PC-9 (cell line): ENCODE measurements at regions not wholly inside any gene's neighbourhood (a gene's known extent, or its start where the extent isn't known, plus 50 kb on each side); places are given as distances from the start of the nearest gene placed in this dataset.

Experiments used
- BruUV-seq: library from RNA; stranded (reverse); fragments of 400-500 nt; replicated peaks from 2 replicates; lab custom pipeline; 2021; lab: Mats Ljungman, UMichigan
- CTCF ChIA-PET: fragments of 300-600 bp; sonication (Branson Sonifier 250); formaldehyde crosslinking; loops from one replicate; lab custom pipeline; 2022; ENCODE audit warnings: antibody characterized with exemption; lab: Charles Lee
- POLR2A ChIA-PET: fragments of 300-600 bp; sonication (Branson Sonifier 250); formaldehyde crosslinking; loops from one replicate; lab custom pipeline; 2022; ENCODE audit warnings: antibody characterized with exemption; ENCODE audit not compliant: unreplicated experiment; lab: Charles Lee
- DNase-seq, 2 experiments: peaks; one replicate each; pipeline versions ENCODE4 v3.0.0 to v3.0.0-alpha.2; 2015 to 2022; ENCODE audit warnings: mixed read lengths in 1 of 2
- H2AFZ ChIP-seq: fragments of 200-600 bp; sonication (generic); 2 replicates; pipeline ENCODE4 v1.8.1; 2017; ENCODE audit warnings: antibody characterized with exemption
- H3F3A ChIP-seq: fragments of 200-600 bp; sonication (generic); 2 replicates; pipeline ENCODE4 v1.8.1; 2017; ENCODE audit warnings: antibody characterized with exemption, mild to moderate bottlenecking, low read depth; ENCODE audit not compliant: insufficient read depth
- H3K27ac ChIP-seq: fragments of 200-600 bp; sonication (generic); 2 replicates; pipeline ENCODE4 v1.6.1; 2016; ENCODE audit warnings: mixed run types
- H3K27me3 ChIP-seq: fragments of 200-600 bp; sonication (generic); 2 replicates; pipeline ENCODE4 v1.6.1; 2016; ENCODE audit warnings: low read depth, mixed run types; ENCODE audit not compliant: insufficient read depth
- H3K36me3 ChIP-seq: fragments of 200-600 bp; sonication (generic); 2 replicates; pipeline ENCODE4 v1.6.1; 2016; ENCODE audit warnings: low read depth, mixed run types
- H3K4me1 ChIP-seq: fragments of 200-600 bp; sonication (generic); replicated peaks from 2 replicates; pipeline ENCODE4 v1.6.1; 2016; ENCODE audit warnings: mixed run types; ENCODE audit not compliant: insufficient read depth
- H3K4me2 ChIP-seq: fragments of 200-600 bp; sonication (generic); 2 replicates; pipeline ENCODE4 v1.6.1; 2017; ENCODE audit warnings: mixed run types
- H3K4me3 ChIP-seq: fragments of 200-600 bp; sonication (generic); 2 replicates; pipeline ENCODE4 v1.6.1; 2016; ENCODE audit warnings: mixed run types
- H3K79me2 ChIP-seq: fragments of 200-600 bp; sonication (generic); 2 replicates; pipeline ENCODE4 v1.6.1; 2017; ENCODE audit warnings: low read depth, mixed run types
- H3K9me2 ChIP-seq: fragments of 200-600 bp; sonication (generic); 2 replicates; pipeline ENCODE4 v1.8.1; 2017; ENCODE audit warnings: mild to moderate bottlenecking; ENCODE audit not compliant: insufficient read depth
- H3K9me3 ChIP-seq: fragments of 200-600 bp; sonication (generic); 2 replicates; pipeline ENCODE4 v1.8.1; 2016; ENCODE audit warnings: low read depth; ENCODE audit not compliant: insufficient read depth
- H4K20me1 ChIP-seq: fragments of 200-600 bp; sonication (generic); 2 replicates; pipeline ENCODE4 v1.8.1; 2017; ENCODE audit not compliant: insufficient read depth
- EZH2 ChIP-seq: fragments of 200-600 bp; sonication (generic); IDR thresholded peaks from 2 replicates; pipeline ENCODE4 v1.8.0; 2017; ENCODE audit warnings: antibody characterized with exemption, low read depth
- intact Hi-C: fragments of 100-400 bp; cut with micrococcal nuclease; formaldehyde crosslinking; loops from one replicate; pipeline ENCODE4 v1.10.0; 2022; ENCODE audit not compliant: unreplicated experiment
- TF ChIP-seq, protein P1 (sequence below): fragments of 200-600 bp; sonication (generic); conservative IDR thresholded peaks from 2 replicates; pipeline ENCODE4 v1.6.1; 2017; ENCODE audit warnings: mixed run types, antibody characterized with exemption, mild to moderate bottlenecking, moderate library complexity

- no peaks in the 10 kb centered on the region for H4K20me1 ChIP-seq
- no peaks in the 10 kb centered on the region for H3K9me2 ChIP-seq
- BruUV-seq: no TSS peak
- H3K79me2 ChIP-seq: no peaks in the 10 kb centered on the region
- H3K9me3 ChIP-seq: no peaks in the 10 kb centered on the region
- no peaks in the 10 kb centered on the region for H3F3A ChIP-seq
- no peak for DNase-seq
- no peaks in the 10 kb centered on the region for H3K27me3 ChIP-seq
- H3K4me2 ChIP-seq: no peak overlapping the region
- CTCF ChIA-PET: no interaction called here
- no peaks in the 10 kb centered on the region for H3K4me1 ChIP-seq
- no peaks in the 10 kb centered on the region for H3K36me3 ChIP-seq
- TF ChIP-seq, protein P1, sequence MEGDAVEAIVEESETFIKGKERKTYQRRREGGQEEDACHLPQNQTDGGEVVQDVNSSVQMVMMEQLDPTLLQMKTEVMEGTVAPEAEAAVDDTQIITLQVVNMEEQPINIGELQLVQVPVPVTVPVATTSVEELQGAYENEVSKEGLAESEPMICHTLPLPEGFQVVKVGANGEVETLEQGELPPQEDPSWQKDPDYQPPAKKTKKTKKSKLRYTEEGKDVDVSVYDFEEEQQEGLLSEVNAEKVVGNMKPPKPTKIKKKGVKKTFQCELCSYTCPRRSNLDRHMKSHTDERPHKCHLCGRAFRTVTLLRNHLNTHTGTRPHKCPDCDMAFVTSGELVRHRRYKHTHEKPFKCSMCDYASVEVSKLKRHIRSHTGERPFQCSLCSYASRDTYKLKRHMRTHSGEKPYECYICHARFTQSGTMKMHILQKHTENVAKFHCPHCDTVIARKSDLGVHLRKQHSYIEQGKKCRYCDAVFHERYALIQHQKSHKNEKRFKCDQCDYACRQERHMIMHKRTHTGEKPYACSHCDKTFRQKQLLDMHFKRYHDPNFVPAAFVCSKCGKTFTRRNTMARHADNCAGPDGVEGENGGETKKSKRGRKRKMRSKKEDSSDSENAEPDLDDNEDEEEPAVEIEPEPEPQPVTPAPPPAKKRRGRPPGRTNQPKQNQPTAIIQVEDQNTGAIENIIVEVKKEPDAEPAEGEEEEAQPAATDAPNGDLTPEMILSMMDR: no peak
- TF ChIP-seq EZH2: no peak
- H3K27ac ChIP-seq: no peak overlapping the region
- intact Hi-C loops: no loop called here
- no peak overlapping the region for H2AFZ ChIP-seq
- POLR2A ChIA-PET: interaction anchor here (0.6 kb wide), 1 partner anchor 580 kb away, joined by 3 read pairs; no protein-coding TSS in a partner anchor
- no peak overlapping the region for H3K4me3 ChIP-seq
Observed at GRCh38 chr15:95598251-95598855, 732.1 kb upstream of the NR2F2 start.

DNA sequence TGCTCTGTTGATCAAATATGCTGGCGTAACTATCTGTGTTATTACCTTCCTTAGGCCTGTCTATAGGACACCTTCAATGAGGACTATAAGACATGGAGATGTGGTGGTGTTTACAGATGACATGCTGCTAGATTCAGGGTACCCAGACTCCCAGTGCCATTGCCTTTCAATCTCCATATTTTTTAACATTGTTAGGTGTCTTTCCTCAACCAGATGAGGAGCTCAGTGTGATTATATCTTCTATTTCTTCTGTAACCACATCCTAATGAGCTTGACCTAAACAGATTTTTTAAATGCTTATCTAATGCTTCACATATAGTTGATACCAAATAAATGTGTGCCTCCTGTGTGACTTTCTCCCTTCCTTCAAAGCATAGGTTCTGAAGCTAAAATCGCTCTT lies 730.1 kb upstream of the NR2F2 start:
- no peak overlapping the region for H3K4me3 ChIP-seq
- ChIA-PET CTCF (interaction anchor here (0.6 kb wide), 1 partner anchor 830 kb away, joined by 9 read pairs; no protein-coding TSS in a partner anchor), POLR2A (no interaction called here)
- H3F3A ChIP-seq: no peaks in the 10 kb centered on the region
- H3K27me3 ChIP-seq: no peaks in the 10 kb centered on the region
- H3K9me3 ChIP-seq: no peaks in the 10 kb centered on the region
- no peaks in the 10 kb centered on the region for H4K20me1 ChIP-seq
- no peaks in the 10 kb centered on the region for H3K4me1 ChIP-seq
- no peak overlapping the region for H2AFZ ChIP-seq
- no peaks in the 10 kb centered on the region for H3K9me2 ChIP-seq
- intact Hi-C loops: no loop called here
- DNase-seq: no peak
- H3K4me2 ChIP-seq: no peak overlapping the region
- TF ChIP-seq, protein P1: no peak
- no peak for TF ChIP-seq EZH2
- no peaks in the 10 kb centered on the region for H3K79me2 ChIP-seq
- H3K27ac ChIP-seq: no peak overlapping the region
- no TSS peak for BruUV-seq
- no peaks in the 10 kb centered on the region for H3K36me3 ChIP-seq

GRCh38 chr15:95600884-95601283 lies 729.6 kb upstream of the NR2F2 start:
- H3K9me2 ChIP-seq: no peaks in the 10 kb centered on the region
- H3K4me1 ChIP-seq: no peaks in the 10 kb centered on the region
- ChIA-PET CTCF (interaction anchor here (0.6 kb wide), 1 partner anchor 829 kb away, joined by 9 read pairs; no protein-coding TSS in a partner anchor), POLR2A (no interaction called here)
- no peak overlapping the region for H3K4me2 ChIP-seq
- H4K20me1 ChIP-seq: no peaks in the 10 kb centered on the region
- TF ChIP-seq, protein P1: no peak
- TF ChIP-seq EZH2: no peak
- H3K79me2 ChIP-seq: no peaks in the 10 kb centered on the region
- H2AFZ ChIP-seq: no peak overlapping the region
- no peak for DNase-seq
- no peaks in the 10 kb centered on the region for H3K27me3 ChIP-seq
- no peaks in the 10 kb centered on the region for H3K36me3 ChIP-seq
- no TSS peak for BruUV-seq
- intact Hi-C loops: no loop called here
- H3K4me3 ChIP-seq: no peak overlapping the region
- H3F3A ChIP-seq: no peaks in the 10 kb centered on the region
- no peak overlapping the region for H3K27ac ChIP-seq
- H3K9me3 ChIP-seq: no peaks in the 10 kb centered on the region
